ENCODE measurements at regions not wholly inside any gene's neighbourhood (a gene's known extent, or its start where the extent isn't known, plus 50 kb on each side); places are given as distances from the start of the nearest gene placed in this dataset.
"Not testable (repeated sequence)": the region's sequence is repeated elsewhere in the genome, so short reads cannot be mapped to it uniquely, and the experiment has no call there.

DNA sequence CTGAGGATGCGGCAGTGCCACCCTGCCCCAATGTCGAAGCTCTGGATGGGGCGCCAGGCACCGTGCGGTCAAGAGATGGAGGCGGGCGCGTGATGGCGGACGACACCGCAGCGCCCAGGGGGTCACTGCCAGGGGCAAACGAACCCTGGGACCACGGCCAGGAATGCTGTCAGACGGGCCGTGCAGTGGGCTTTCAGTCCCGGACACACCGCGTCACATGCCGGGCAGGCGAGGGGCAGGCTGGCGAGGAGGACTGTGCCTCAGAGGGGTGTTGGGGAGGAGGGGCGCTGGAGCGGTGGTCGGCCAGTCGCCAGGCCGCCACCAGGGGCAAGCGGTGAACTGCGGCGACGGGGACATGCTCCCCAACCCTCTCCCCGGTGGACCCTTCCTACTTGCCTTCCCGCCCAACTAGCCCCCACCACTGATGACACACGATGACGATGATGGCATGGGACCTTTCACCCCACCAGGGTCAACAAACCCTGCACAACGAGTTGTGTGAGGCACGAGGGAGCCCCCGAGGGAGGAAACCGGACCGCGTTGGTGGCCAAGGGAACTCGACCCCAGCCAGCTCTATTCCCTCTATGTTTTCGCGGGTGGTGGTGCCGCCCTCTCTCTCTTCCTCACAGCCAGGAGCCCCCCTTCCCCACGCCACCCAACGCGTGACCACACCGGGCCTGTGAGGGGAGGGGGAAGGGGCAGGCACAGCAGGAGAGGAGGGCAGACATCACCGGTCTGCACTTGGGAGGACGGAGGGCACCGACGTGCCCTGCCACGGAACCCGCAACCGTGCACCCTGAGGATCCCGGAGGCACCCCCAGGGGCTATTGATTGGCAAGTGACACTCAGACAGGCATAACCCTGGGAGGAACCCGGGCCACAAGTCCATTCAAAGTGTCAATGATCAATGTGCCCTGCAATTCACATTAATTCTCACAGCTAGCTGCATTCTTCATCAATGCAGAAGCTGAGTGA lies 1960.9 kb upstream of the DEFB115 start:
- DNase-seq (ENCODE audit: low read depth in 2 of 2, low spot score in 1 of 2): no peak

DNA sequence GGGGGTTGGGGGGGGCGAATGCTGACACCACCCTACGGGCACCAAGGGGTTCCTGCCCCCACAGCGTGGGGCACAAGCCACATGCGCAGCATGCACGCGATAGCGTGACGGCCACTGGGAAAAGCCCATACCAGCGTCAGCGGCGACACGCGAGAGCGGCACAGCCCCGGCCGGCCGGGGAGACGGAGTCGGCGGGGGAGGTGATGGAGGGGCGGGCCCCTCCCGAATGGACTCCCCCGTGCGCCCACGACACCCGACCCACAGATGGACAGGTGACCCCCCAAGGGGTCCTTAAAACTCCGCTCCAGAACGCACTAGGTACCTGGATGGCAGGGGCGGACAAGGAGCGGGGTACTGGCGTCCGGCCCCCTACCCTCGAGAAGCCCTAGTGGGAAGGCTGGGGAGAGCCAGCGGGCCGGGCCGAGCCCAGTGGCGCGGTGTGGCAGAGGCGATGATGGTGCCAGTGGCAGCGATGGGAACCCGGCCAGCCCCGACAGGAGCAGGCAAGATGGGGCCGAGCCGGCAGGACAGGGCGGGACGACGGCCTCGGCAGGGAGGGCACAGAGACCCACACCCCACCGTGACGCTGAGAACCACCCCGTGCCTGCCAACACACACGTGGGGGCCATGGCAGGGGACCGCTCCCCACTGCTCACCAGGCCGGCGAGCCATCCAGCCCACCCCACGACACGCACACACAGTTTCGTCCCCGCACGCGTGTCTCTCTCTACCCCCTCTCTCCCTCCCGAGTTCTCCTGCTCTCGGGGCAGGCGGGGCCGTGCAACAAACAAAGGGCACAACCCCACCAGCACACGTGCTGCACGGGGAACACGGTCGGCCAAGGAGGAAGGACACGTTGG lies 1959.8 kb upstream of the DEFB115 start:
- DNase-seq (ENCODE audit: low read depth in 2 of 2, low spot score in 1 of 2): no peak

DNA sequence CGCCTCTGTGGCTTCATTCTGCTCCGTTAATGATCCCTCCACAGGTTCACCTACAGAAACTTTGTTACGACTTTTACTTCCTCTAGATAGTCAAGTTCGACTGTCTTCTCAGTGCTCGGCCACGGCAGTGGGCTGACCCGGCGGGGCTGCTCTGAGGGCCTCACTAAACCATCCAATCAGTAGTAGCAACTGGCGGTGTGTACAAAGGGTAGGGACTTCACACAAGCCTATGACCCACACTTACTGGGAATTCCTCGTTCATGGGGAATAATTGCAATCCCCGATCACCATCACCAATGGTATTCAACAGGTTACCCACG lies 1959.2 kb upstream of the DEFB115 start:
- no peak for DNase-seq (ENCODE audit: low read depth in 2 of 2, low spot score in 1 of 2)

DNA sequence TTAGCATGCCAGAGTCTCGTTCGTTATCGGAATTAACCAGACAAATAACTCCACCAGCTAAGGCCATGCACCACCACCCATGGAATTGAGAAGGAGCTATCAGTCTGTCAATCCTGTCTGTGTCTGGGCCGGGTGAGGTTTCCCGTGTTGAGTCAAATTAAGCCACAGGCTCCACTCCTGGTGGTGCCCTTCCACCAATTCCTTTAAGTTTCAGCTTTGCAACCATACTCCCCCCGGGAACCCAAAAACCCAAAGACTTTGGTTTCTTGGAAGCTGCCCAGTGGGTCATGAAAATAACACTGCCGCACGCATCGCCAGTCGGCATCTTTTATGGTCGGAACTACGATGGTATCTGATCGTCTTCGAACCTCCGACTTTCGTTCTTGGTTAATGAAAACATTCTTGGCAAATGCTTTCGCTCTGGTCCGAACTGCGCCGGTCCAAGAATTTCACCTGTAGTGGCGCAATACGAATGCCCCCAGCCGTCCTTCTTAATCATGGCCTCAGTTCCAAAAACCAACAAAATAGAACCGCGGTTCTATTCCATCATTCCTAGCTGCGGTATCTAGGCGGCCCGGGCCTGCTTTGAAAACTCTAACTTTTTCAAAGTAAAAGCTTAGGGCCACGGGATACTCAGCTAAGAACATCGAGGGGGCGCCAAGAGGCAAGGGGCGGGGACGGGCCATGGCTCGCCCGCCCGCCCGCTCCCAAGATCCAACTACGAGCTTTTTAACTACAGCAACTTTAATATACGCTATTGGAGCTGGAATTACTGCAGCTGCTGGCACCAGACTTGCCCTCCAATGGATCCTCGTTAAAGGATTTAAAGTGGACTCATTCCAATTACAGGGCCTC lies 1958.5 kb upstream of the DEFB115 start:
- no peak for DNase-seq (ENCODE audit: low read depth in 2 of 2, low spot score in 1 of 2)

DNA sequence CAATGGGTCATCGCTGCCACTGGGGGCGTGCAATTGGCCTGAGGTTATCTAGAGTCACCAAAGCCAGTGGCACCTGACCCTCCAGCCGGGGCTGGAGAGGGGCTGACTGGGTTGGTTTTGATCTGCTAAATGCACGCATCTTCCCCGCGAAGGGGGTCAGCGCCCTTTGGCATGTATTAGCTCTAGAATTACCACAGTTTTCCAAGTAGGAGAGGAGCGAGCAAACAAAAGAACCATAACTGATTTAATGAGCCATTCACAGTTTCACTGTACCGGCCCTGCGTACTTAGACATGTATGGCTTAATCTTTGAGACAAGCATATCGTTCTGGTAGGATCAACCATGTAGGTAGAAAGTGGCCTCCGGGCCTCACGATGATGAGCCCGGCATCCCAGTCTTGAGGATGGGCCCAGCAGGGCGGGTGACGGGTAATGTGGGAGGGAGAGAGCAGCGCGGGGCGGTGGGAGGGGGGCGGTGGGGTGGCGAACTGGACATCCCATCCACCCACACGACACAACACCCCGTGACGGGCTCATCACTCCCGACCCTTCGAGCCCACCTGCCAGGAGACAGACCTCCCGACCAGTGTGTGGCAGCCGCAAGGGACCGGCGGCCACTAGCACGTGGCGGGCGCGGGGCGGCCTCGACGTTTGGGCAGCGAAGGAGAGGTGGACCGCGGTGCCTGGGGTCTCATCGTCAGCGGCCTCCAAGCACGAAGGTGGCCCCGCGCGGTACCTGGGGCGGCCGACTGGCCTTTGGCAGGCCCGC lies 1957.5 kb upstream of the DEFB115 start:
- no peak for DNase-seq (ENCODE audit: low read depth in 2 of 2, low spot score in 1 of 2)

DNA sequence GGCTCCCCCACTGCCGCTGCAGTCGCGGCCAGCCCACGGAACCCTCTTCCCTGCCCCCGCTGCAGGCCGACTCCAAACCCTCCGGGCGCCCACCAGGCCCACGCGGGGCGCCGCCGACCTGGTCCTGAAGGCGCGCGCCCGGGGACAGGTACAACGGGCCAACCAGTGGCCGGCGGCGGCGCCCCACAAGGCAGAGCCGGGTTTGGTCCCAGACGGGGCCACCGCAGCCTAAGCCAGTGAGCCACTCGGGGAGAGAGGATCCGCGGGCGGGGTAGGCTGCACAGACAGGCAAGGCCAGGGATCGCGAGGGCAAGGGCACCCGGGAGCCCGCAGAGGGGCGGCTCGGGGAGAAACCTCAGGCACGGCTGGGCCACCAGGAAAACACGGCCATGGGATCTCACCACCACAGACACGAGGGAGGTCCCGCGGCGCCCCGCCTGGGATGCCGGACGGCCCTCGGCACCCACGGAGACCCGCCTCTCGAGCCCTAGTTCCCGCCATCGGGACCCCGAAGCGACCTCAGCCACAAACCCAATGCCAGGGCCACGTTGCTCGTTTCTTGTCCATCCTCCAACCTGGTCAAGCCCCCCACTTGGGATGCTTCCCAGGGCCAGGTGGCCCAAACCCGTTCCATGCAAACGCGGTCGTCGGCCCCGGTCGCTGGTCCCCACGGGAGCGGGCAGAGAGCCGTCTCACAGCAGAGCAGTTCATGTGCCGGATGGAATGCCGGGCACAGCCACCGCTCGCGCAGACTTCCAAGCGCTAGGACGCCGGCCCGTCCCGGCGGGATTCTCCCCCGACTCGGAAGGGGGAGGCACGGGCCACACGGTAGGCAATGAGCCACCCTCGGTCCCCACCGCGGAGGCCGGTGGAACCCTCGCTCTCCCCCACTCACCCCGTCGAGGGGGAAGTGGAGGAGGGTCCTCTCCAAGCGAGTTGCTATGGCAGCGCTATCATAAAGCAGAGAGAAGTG lies 1956.6 kb upstream of the DEFB115 start:
- no peak for DNase-seq (ENCODE audit: low read depth in 2 of 2, low spot score in 1 of 2)

DNA sequence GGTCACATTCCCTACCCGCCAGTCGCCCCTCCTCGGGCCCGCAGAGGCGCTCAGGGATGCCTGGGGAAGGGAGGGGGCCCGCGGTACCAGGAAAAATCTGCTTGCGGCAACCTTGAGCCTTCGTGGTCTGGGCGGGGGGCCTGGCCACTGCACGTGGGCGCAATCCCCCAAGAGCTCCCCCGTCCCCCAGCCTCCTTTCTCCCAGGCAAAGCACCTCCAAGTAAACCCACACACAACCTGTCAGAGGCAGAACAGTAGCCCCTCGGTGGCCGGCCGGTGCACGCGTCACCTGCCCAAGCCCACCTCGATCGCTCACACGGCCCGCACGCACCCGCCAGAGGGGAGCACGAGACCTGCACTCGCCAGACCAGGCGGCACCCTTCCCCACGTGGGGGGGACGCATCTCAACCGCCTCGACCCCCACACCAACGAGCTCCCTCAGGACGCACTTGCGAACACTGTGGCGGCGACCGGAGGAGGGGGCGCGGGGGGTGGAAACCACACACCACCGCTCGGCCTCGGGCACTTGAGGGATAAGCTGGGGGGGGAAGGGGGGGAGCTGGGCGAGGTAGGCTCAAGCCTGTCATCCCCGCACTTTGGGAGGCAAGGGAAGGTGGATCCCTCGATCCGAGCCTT lies 1955.7 kb upstream of the DEFB115 start:
- no peak for DNase-seq (ENCODE audit: low read depth in 2 of 2, low spot score in 1 of 2)

DNA sequence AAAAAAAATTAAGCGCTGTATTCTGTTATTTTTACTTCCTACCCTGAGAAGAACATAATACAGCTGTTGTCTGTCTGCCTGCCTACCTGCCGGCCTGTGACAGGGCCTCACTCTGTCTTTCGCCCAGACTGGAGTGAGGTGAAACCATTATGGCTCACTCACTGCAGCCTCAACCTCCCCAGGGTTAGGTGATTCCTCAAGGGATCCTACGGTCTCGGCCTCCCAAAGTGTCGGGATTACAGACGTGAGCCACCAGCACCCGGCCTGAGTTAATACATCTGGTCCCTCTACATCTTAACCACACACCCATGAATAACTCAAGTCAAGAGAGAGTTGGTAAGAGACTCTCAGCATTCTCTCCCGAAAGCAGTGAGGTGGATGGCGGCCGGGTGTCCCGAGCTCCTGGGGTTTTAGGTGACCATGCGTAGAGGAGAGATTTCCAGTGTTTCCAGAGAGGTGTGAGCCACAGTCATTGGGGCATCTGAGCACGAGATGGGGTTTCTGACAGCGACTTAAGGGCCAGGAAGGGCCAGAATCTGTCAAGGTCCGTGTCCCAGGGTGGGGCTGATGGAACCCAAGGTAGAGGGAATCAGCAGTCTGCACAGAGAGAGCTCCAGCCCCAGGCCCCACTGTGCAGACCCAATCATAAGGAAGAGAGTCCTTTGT lies 1954.4 kb upstream of the DEFB115 start:
- no peak for DNase-seq (ENCODE audit: low read depth in 2 of 2, low spot score in 1 of 2)

DNA sequence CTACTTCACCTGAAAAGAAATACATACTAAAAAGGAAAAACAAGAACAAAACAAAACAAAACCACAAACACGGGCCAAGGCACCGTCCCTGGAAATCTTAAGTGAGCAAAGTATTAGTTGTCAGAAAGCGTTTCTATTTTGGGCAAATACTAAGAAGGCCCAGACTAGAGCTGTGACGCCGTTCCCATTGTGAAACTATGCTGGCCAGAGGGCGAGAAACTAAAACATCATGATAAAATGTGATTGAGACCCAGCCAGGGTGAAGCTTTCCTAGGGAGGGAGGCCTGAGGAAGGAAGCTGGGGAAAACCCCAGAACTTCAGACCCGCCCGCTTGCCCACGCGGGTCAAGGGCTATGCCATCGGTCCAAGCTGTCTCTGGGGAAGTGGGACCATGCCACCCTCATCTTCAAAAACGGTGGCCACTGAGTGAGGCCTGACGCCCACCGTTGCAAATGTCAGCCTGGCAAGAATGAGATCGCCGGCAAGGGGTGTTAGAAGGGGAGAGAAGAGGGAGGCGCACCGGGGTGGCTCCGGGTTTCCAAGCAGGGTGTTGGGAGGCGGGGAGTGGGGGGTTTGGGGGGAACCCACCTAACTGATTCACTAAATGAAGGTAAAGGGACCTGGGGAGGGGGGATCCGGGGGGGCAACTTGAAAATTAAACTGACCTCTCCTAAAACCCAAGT lies 1950.9 kb upstream of the DEFB115 start:
- no peak for DNase-seq (ENCODE audit: low read depth in 2 of 2, low spot score in 1 of 2)

DNA sequence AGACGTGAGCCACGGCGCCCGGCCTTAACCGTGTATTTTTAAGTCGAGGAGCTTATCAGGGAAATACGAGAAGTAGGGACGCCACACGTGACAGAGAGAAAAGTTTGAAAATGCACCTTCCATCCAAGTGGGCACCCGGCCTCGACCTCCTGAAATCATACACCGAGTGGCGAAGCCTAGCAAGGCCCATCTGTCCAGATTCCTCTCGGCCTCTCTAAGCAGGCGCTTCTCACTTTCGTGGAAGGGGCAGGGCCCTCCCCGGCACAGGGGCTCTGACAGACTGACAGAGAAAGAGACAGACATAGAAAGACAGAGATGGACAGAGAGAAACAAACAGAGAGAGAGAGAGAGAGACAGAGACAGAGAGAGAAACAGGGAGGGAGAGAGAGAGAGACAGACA lies 1950.0 kb upstream of the DEFB115 start:
- DNase-seq (ENCODE audit: low read depth in 2 of 2, low spot score in 1 of 2): not testable (repeated sequence)

DNA sequence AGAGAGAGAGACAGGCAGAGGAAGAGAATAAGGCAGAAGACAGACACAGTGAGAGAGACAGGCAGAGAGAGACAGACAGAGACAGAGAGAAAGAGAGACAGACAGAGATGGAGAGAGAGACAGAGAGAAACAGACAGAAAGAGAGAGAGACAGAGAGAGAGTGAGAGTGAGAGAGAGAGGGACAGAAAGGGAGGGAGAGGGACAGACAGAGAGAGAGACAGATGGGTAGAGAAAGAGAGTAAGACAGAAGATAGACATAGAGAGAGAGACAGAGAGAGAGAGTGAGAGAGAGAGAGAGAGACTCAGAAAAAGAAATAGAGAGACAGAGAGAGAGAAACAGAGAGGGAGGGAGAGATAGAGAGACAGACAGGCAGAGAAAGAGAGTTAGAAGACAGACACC lies 1948.5 kb upstream of the DEFB115 start:
- DNase-seq (ENCODE audit: low read depth in 2 of 2, low spot score in 1 of 2): not testable (repeated sequence)

DNA sequence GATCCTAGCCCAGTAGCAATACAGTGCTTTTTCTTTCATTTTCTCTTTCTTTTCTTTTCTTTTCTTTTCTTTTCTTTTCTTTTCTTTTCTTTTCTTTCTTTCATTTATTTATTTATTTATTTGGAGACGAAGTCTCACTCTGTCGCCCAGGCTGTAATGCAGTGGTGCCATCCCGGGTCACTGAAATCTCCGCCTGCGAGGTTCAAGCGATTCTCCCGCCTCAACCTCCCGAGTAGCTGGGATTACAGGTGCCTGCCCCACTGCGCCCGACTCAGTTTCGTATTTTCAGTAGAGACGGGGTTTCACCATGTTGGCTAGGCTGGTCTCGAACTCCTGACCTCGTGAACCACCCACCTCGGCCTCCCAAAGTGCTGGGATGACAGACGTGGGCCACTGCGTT lies 1948.0 kb upstream of the DEFB115 start:
- not testable (repeated sequence) for DNase-seq (ENCODE audit: low read depth in 2 of 2, low spot score in 1 of 2)

DNA sequence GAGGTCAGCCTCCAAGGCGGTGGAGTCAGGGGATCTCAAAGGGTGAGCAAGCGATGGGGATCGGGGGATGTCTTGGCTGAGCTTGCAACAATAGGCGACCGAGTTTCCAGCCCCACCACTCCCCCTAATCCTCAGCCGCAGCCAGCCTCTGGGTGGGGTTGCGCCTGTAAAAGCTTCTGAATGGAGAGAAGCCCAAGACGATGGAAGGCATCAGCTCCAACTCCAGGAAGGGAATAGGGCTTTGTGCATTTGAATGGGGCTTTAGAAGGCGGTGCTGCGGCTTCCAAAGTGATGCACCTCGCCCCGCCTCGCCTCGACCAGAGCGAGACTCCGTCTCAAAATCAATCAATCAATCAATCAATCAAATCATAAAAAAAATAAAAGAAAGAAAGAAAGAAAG lies 1946.4 kb upstream of the DEFB115 start:
- not testable (repeated sequence) for DNase-seq (ENCODE audit: low read depth in 2 of 2, low spot score in 1 of 2)

DNA sequence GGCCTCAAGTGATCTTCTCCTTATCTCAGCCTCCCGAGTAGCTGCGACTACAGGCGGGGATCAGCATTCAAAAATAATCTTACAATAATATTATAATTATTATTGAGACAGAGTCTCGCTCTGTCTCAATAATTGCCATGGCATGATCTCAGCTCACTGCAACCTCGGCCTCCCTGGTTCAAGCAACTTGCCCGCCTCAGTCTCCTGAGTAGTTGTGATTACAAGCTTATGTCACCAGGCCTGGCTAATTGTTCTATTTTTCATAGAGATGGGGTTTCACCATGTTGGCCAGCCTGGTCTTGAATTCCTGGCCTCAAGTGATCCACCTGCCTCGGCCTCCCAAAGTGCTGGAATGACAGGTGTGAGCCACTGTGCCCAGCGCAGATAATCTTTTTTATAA lies 1944.8 kb upstream of the DEFB115 start:
- DNase-seq (ENCODE audit: low read depth in 2 of 2, low spot score in 1 of 2): not testable (repeated sequence)

DNA sequence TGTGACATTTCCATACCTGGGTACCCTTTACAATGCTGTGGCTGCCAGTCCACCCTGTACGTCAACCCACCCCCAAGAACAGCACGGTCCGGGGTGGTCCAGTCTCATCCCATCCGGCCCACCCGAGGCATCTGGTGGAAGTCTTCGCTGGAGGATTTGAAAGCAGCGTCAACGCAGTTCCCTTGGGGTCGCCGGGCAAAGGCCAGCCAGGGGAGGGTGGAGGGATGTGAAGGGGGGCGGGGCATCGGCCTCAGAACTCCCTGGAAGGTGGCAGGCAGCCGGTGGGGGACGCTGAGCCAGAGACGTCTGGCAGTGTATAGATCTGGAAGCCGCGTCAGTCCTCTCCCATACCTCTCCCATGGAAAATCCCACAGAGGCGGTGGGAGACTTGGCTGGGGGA lies 1944.0 kb upstream of the DEFB115 start:
- no peak for DNase-seq (ENCODE audit: low read depth in 2 of 2, low spot score in 1 of 2)

DNA sequence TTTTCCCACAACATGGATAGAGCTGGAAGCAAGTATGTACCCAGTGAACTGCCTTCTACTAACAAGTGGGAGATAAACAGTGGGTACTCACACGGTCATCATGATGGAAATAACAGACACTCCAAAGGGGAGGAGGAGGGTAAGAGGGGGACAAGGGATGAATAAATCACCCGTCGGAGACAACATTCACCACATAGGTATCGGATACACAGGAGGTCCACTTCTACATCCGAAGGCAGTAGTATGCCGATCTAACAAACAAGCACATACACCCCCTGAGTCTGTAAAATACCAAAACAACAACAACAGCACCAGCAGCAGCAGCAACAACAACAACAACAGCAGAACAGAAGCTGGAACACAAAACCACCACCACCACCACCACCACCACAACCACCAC lies 1943.2 kb upstream of the DEFB115 start:
- DNase-seq (ENCODE audit: low read depth in 2 of 2, low spot score in 1 of 2): no peak

DNA sequence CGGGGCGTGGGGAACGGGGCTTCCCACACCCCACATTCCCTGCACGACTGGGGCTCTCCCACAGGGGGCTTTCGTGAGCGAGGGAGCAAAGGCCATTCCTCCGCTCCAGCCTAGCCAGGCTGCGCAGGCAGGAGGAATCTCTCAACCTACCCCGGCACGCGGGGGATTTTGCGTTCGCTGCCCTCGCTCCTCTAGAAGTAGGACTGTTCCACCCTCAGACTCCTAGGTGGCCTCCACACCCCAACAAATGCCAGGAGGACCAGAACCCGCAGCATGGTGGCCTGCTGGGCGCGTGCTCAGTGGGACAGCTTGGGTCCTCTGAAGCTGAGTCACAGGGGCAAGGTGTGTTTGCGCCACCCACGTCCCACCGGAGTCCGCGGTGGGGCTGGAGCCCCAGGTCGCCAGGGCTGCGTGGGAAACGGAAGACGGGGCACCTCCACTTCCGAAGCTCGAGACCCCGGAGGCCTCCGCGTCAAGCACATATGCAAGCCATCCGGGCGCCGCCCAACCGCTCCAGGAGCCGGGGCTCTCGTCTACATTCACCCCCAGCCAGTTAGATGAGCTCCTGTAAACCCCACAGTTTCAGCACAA lies 1938.5 kb upstream of the DEFB115 start:
- no peak for DNase-seq (ENCODE audit: low read depth in 2 of 2, low spot score in 1 of 2)

All from stimulated activated CD8-positive, alpha-beta memory T cell treated with anti-CD3 and anti-CD28 coated beads, Interleukin-4, amount 100 ng/mL, for 1 hour (primary cell).